GM19035 (cell line): ENCODE measurements at regions not wholly inside any gene's neighbourhood (a gene's known extent, or its start where the extent isn't known, plus 50 kb on each side); places are given as distances from the start of the nearest gene placed in this dataset.
"Not testable (repeated sequence)": the region's sequence is repeated elsewhere in the genome, so short reads cannot be mapped to it uniquely, and the experiment has no call there.

Experiments used
- ATAC-seq: cut with Tn5 transposase; IDR thresholded peaks from one replicate; pipeline ENCODE4 v1.9.1; 2021; ENCODE audit not compliant: unreplicated experiment

- not testable (repeated sequence) for ATAC-seq
Observed at GRCh38 chr14:106745016-106745767, 1218.8 kb downstream of the TMEM121 start.

GRCh38 chr14:106750089-106750488 lies 1223.7 kb downstream of the TMEM121 start:
- ATAC-seq, result not testable (repeated sequence)

- not testable (repeated sequence) for ATAC-seq
Observed at GRCh38 chr14:106753751-106754150, 1227.4 kb downstream of the TMEM121 start.

- ATAC-seq, result not testable (repeated sequence)
Observed at GRCh38 chr14:106757444-106757843, 1231.1 kb downstream of the TMEM121 start.

DNA sequence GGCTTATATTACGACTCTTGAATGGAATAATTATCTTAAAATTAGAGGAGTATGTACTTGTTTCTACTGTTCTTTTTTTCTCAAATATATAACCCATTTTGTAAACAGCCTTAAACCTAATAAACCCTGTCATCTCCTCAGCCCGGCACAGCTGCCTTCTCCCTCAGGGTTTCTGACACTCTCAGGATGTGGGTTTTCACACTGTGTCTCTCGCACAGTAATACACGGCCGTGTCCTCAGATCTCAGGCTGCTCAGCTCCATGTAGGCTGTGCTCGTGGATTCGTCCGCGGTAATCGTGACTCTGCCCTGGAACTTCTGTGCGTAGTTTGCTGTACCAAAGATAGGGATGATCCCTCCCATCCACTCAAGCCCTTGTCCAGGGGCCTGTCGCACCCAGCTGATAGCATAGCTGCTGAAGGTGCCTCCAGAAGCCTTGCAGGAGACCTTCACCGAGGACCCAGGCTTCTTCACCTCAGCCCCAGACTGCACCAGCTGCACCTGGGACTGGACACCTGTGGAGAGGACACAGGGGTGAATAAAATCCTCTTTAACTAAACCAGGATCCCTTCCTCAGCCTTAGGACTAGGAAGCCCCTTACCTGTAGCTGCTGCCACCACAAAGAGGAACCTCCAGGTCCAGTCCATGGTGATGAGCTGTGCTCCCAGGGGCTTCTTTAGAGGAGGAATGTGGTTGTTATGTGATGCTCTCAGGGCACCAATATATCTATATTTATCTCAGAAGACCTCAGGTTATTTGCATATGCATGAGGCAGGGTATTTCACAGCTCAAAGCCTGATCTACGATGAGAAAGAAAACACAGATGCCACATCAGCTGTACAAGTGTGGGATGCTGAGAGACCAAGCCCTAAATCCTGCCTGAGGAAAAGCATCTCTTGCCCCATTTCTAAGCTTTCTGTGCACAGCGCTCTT lies 1235.8 kb downstream of the TMEM121 start:
- not testable (repeated sequence) for ATAC-seq

DNA sequence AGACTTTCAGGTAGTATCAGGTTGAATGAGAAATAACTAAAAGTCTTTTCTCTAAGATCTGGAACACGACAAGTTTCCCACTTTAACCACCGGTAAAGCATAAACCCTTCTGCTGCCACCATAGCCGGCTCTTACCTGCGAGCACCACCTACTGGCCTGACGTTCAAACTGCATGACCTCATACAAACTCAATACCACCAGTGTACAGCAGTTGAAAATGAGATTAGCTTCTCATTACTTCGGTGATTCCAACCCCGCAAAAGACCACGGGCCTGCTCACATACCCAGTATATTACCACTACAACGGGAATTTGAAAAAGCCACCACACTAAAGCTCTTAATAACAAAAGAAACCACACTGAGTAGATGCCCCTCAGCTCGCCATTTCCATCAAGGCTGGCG lies 1238.6 kb downstream of the TMEM121 start:
- ATAC-seq, result peak; percentile 54

DNA sequence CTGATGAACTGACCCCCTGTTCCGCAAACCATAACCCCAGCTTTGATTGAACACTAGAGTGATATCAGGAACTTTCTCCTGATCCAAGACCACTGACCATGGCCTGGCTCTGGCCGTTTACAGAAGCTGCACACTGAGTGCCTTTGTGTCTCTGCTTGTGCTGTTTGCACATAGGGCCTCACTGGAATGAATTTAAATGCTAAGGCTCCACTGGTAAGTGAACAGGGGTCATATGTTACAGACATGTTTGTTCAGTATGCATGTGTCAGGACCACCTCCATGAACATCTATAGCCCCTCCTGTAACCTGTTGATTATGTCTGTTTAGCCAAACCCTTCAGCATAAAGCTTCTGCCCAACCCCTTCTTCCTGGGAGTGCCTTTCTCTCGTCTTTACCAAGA lies 1239.8 kb downstream of the TMEM121 start:
- no peak for ATAC-seq

GRCh38 chr14:106766551-106767277 lies 1240.3 kb downstream of the TMEM121 start:
- not testable (repeated sequence) for ATAC-seq

- not testable (repeated sequence) for ATAC-seq
Observed at GRCh38 chr14:106768230-106768629, 1241.8 kb downstream of the TMEM121 start.

DNA sequence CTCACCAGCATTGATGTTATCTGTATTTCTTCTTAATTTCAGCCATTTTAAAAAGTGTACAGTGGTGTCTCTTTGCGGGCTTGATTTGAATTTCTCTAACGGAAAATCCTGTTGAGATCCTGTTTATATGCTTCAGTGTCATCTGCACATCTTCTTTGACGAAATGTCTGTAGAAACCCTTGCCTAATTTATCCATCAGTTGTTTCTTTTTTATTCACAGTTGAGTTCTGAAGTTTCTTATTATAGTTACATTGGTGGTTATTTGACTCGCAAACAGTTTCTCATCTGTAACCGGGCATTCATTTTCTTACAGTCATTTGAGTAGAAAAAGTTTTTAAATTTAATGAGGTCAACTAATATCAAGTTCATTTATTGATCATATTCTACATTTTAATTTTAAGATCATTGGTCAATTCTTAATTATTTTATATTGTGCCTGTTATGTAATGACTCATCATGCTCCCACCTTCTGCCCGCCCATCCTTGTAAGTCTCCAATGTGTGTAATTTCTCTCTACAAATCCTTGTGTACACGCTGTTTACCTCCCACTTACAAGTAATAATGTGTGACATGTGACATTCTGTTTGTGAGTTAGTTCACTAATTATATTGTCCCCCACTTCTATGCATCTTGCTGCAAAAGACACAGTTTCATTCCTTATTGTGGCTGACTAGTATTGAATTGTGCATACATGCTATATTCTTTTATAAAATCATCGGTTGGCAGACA lies 1242.8 kb downstream of the TMEM121 start:
- ATAC-seq, result not testable (repeated sequence)

DNA sequence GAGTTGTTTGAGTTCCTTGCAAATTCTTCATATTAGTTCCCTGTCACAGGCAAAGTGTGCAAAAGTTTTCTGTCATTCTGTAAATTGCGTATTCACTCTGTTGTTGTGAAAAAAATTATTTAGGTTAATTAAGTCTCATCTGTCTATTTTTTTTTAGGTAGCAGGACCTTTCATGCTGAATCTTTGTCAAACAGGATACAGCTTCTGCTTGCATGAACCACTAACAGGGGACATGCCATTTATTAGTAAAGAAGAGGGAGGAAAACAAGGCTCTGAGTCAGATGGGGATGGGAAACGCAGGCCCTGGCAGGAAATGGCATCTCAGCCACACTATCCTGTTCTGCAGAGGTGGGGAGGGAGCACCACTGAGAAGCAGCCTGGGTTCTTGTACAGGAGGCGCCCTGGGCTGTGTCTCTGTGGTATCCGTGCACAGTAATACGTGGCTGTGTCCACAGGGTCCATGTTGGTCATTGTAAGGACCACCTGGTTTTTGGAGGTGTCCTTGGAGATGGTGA lies 1243.8 kb downstream of the TMEM121 start:
- not testable (repeated sequence) for ATAC-seq

DNA sequence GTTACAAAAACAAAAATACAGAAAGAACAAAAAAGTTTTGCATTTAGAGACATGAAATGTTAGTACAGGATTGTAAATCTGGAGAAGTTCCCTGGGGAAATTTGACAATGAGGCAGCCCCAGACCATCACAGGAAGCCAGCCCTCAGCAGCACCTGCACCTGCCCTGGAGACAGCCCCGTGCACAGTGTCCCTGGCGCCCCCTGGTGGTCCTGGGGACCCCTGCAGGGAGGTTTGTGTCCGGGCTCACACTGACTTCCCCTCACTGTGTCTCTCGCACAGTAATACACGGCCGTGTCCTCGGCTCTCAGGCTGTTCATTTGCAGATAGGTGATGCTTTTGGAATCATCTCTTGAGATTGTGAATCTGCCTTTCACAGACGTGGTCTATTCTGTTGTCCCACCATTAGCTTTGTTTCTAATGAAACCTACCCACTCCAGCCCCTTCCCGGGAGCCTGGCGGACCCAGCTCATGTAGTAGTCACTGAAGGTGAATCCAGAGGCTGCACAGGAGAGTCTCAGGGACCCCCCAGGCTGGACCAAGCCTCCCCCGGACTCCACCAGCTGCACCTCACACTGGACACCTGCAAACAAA lies 1248.6 kb downstream of the TMEM121 start:
- ATAC-seq, result not testable (repeated sequence)

DNA sequence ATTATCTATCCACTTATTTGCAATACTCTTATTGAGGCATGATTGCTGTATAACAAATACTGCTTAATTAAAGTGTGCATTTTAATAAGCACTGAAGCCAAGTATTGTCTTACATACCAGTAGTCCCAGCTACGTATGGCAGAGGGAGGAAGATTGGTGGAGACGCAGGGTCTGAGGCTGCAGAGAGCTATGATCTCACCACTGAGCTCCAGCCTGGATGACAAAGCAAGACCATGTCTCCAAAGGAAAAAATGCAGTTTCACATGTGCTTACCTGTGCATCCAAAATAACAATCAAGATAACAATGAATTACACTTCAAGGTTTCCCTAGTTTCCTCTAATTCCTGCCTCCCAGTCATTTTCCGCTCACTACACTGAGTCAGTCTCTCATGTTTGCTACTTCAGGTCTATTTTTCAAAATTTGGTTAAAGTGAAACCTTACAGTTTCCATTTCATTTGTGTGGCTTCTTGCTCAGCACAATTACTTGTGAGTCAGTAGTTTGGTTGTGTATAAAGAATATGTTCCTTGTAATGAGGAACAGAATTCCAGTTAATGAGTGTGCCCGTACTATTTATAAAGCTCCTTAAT lies 1250.1 kb downstream of the TMEM121 start:
- ATAC-seq, result no peak

DNA sequence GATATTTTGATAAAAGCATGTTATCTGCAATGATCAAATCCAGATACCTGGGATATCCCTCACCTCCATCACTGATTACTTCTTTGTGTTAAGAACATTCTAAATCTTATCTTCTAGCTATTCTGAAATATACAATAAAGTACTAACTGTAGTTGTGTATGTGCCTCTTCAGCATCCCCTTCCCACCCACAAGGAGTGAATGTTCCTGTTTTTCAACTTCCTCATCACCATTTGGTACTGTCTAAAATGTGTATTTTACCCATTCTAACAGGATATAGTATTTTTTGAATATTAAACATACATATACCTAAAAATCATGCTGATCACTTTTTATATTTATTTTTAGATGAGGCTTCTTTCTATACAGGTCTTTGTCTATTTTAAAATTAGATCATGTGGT lies 1252.6 kb downstream of the TMEM121 start:
- no peak for ATAC-seq

DNA sequence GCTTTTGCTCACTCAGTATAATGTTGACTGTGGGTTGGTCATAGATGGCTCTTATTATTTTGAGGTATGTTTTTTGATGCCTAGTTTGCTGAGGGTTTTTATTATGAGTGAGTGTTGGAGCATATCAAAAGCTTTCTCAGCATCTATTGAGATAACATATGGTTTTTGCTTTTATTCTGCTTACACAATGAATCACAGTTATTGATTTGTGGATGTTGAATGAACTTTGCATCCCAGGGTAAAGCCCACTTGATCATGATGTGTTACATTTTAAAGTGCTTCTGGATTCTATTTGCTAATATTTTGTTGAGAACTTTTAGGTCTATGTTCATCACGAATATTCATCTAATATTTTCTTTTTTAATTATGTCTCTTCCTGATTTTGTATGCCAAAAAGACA lies 1260.3 kb downstream of the TMEM121 start:
- ATAC-seq, result no peak

DNA sequence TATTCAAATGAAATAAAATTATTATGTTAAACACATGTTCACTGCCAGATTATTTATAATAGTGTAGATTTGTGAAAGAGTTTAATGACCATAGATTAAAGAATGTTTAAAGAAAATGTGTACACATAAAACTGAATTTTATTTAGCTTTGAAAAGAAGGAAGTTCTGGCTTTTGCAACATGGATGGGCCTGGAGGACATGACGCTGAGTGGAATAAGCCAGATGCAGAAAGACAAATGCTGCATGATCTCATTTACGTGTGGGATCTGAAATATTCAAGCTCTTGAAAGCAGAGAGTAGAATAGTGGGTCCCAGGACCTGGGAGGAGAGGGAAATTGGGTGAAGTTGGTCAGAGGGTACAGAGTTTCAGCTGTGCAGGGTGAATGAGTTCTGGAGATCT lies 1261.2 kb downstream of the TMEM121 start:
- no peak for ATAC-seq

GRCh38 chr14:106788534-106788933 lies 1262.2 kb downstream of the TMEM121 start:
- ATAC-seq, result no peak

GRCh38 chr14:106789318-106789717 lies 1262.9 kb downstream of the TMEM121 start:
- no peak for ATAC-seq

DNA sequence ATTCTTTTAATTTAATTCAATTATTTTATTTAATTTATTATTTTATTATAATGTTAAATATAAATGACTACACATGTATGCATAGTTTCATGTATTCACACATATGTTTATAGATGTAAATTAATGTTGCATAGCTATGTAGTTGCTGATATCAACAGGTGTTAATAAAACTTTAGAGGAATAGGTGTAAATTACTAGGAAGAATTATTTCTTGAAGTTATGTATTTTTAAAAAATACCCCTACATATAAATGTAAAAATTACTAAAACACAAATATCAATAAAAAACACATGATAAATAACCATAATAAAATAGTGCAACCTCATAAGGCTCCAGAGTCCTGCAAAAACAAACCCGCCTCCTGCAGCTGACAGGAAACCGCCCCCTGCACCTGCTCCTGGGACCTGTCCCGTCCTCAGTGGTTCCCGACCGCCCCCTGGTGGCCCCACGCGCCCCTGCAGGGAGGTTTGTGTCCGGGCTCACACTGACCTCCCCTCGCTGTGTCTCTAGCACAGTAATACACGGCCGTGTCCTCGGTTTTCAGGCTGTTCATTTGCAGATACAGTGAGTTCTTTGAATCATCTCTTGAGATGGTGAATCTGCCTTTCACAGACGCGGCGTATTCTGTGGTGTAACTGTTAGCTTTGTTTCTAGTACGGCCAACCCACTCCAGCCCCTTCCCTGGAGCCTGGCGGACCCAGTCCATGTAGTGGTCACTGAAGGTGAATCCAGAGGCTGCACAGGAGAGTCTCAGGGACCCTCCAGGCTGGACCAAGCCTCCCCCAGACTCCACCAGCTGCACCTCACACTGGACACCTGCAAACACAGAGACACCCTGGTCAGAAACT lies 1264.0 kb downstream of the TMEM121 start:
- no peak for ATAC-seq
